ENCODE measurements at regions not wholly inside any gene's neighbourhood (a gene's known extent, or its start where the extent isn't known, plus 50 kb on each side); places are given as distances from the start of the nearest gene placed in this dataset.

- H3K4me3 ChIP-seq (ENCODE audit: low read depth, low read length): no peak overlapping the region
- no peak for DNase-seq (ENCODE audit: low read depth, low spot score)
- TF ChIP-seq CTCF (IDR thresholded peaks at IDR 0.05; ENCODE audit: low read depth, low read length): no peak
- in situ Hi-C loops (cut with HindIII; ENCODE audit: low sequenced_read_pairs): no loop called here
These were observed 291.1 kb upstream of the SKOR2 start for GRCh38 chr18:47542551-47542950.

GRCh38 chr18:47531717-47532116 is 280.3 kb upstream of the SKOR2 start:
- in situ Hi-C loops (cut with HindIII; ENCODE audit: low sequenced_read_pairs): no loop called here
- no peak overlapping the region for H3K4me3 ChIP-seq (ENCODE audit: low read depth, low read length)
- DNase-seq (ENCODE audit: low read depth, low spot score): no peak
- no peak for TF ChIP-seq CTCF (IDR thresholded peaks at IDR 0.05; ENCODE audit: low read depth, low read length)

GRCh38 chr18:47530695-47531094 is 279.2 kb upstream of the SKOR2 start:
- no peak for DNase-seq (ENCODE audit: low read depth, low spot score)
- in situ Hi-C loops (cut with HindIII; ENCODE audit: low sequenced_read_pairs): no loop called here
- no peak overlapping the region for H3K4me3 ChIP-seq (ENCODE audit: low read depth, low read length)
- TF ChIP-seq CTCF (IDR thresholded peaks at IDR 0.05; ENCODE audit: low read depth, low read length): no peak

DNA sequence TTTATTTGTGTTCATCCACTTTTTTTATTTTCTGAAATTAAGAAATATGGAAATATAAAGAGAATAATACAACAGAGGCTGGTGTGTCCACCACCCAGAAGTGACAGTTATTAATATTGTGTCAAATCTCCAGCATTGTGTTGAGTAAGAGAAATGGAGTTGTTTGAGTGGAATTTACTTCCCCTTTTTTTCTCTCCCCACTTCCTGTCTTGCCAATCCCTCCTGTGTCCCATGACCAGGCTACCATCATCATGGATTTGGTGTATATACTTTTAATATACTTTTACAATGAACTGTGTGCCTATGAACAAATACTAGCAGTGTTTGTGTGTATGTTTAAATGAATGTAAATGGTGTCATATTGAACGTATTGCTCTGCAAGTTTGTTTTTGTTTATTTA is 276.9 kb upstream of the SKOR2 start:
- DNase-seq (ENCODE audit: low read depth, low spot score): no peak
- H3K4me3 ChIP-seq (ENCODE audit: low read depth, low read length): no peak overlapping the region
- in situ Hi-C loops (cut with HindIII; ENCODE audit: low sequenced_read_pairs): no loop called here
- no peak for TF ChIP-seq CTCF (IDR thresholded peaks at IDR 0.05; ENCODE audit: low read depth, low read length)

DNA sequence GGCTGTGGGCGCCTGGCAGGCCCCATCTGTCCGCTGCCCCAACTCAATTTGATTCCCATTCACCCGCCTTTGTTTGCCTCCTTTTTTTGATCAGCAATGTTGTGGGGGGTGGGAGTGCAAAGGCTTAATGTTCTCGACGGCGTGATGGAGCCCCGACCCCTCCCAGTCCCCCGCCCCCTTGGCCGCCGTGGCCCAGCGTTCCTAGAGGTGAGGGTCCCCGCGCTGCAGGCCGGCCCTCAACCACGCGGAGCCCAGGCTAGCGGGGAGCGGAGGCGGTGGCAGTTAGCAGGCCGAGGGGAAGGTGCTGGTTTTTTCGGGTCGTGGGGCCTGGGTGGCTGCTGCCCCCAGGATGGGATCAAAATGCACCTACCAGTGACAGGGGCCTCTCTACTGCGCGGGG is 274.7 kb upstream of the SKOR2 start:
- DNase-seq (ENCODE audit: low read depth, low spot score): no peak
- in situ Hi-C loops (cut with HindIII; ENCODE audit: low sequenced_read_pairs): no loop called here
- no peak for TF ChIP-seq CTCF (IDR thresholded peaks at IDR 0.05; ENCODE audit: low read depth, low read length)
- no peak overlapping the region for H3K4me3 ChIP-seq (ENCODE audit: low read depth, low read length)

- no peak for DNase-seq (ENCODE audit: low read depth, low spot score)
- H3K4me3 ChIP-seq (ENCODE audit: low read depth, low read length): no peak overlapping the region
- TF ChIP-seq CTCF (IDR thresholded peaks at IDR 0.05; ENCODE audit: low read depth, low read length): no peak
- in situ Hi-C loops (cut with HindIII; ENCODE audit: low sequenced_read_pairs): no loop called here
These were observed 270.9 kb upstream of the SKOR2 start for GRCh38 chr18:47522359-47522758.

GRCh38 chr18:47520263-47520662 is 268.8 kb upstream of the SKOR2 start:
- H3K4me3 ChIP-seq (ENCODE audit: low read depth, low read length): no peak overlapping the region
- no peak for DNase-seq (ENCODE audit: low read depth, low spot score)
- in situ Hi-C loops (cut with HindIII; ENCODE audit: low sequenced_read_pairs): no loop called here
- no peak for TF ChIP-seq CTCF (IDR thresholded peaks at IDR 0.05; ENCODE audit: low read depth, low read length)
